Prostate gland (tissue), 2 donors: ENCODE measurements at regions not wholly inside any gene's neighbourhood (a gene's known extent, or its start where the extent isn't known, plus 50 kb on each side); places are given as distances from the start of the nearest gene placed in this dataset.

Source experiments
- CTCF ChIP-seq, 4 experiments: fragments of 200-600 bp in 2 of 4; fragments of 450-650 bp in 2 of 4; sonication (generic) in 2 of 4; IDR thresholded peaks; 1 replicate in 3 of 4; 2 replicates in 1 of 4; pipeline ENCODE4 v1.5.1; 2016 to 2019; ENCODE audit warnings: antibody characterized with exemption in 4 of 4, mild to moderate bottlenecking in 2 of 4, moderate library complexity in 2 of 4
- POLR2A ChIP-seq: fragments of 450-650 bp; IDR thresholded peaks from one replicate; pipeline ENCODE4 v1.6.1; 2016; ENCODE audit warnings: antibody characterized with exemption, mild to moderate bottlenecking
- POLR2AphosphoS5 ChIP-seq: sonication (generic); formaldehyde crosslinking; IDR thresholded peaks from one replicate; pipeline ENCODE4 v1.6.1; 2017; ENCODE audit warnings: antibody characterized with exemption

- TF ChIP-seq CTCF (IDR thresholded peaks at IDR 0.05) (no peak), POLR2A (no peak), POLR2AphosphoS5 (no peak)
These were observed 176.6 kb upstream of the NRXN1 start for GRCh38 chr2:51208521-51208920.
